NCI-H69 (cell line): ENCODE measurements at regions not wholly inside any gene's neighbourhood (a gene's known extent, or its start where the extent isn't known, plus 50 kb on each side); places are given as distances from the start of the nearest gene placed in this dataset.

Source experiments
- DNase-seq: peaks from one replicate; lab custom pipeline; 2025; lab: John Stamatoyannopoulos, UW

- no peak for DNase-seq
Measured at GRCh38 chr10:36373424-36374096, 731.5 kb upstream of the FZD8 start.

GRCh38 chr10:36367362-36367761 lies 725.3 kb upstream of the FZD8 start:
- DNase-seq = no peak

GRCh38 chr10:36366843-36367242 lies 724.7 kb upstream of the FZD8 start:
- DNase-seq = no peak

DNA sequence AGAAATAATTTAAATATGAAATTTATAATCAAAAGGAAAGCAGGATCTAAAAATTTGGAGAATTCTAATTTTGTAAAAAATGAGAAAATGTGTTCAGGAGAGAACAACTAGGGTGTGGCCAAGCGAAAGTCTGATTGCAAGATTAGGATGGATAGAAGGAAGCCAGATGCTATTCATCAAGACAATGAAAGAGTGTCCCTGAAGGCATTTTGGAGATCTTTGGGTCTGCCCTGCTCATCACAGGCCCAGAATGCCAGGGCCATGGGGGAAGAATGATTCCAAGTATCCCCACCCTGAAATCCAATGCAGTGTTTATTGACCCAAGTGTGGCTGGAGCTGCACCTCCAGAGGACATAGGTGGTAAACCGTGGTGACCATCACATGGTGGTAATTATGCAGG lies 724.0 kb upstream of the FZD8 start:
- DNase-seq = no peak

DNA sequence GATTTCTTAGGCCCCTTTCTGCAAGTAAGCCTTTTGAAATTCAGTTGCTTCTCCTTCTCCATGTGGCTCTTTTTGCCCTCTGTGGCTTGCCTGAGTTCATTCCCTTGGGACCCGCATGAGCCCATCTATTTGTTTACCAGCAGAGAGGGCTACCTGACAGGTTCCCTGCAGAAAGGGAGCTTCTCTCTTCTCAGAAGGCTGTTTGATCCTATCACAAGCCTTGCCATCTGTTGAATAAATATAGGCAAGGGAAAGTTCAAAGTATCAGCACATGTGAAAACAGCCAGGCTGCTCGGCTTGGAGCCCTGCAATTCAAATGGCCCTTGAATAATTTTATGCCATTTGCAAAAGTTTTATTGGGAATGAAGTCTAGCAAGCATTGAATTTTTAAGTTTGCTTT lies 720.2 kb upstream of the FZD8 start:
- peak; percentile 2 for DNase-seq

- no peak for DNase-seq
Measured at GRCh38 chr10:36358736-36359135, 716.6 kb upstream of the FZD8 start.

DNA sequence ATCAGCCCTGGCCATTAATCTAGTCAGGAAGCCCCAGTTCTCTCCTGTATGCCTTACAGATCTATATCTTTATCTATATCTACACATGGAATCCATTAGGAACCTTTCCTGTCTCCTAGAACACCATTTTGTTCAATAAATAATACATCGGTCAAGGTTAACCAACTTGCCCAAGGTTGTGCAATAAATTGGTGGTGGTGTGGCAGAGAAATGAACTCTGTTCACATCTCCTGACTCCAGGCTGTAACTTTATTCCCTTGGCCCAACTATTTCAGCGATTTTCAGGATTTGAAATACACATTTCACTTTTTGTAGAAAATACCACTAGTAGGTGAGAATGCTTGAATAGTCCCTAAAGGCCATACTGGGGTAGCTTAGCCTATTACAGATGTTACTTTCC lies 712.5 kb upstream of the FZD8 start:
- no peak for DNase-seq

DNA sequence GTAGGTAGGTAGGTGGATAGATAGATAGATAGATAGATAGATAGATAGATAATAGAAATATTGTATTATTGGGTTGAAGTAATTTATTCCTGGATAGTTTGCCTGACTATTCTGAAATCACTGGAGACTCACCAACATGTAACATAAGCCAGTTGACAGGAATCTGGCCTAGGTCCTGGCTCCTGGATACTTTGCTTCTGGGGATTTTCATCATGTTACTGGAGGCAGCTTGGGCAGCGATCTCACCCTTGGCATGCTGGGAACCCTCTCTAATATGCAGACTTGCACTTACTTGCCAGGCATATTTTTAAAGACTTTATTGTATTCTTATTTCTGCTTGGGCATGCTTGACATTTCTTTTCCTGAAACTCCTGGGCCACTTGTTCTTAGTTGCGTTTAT lies 709.1 kb upstream of the FZD8 start:
- no peak for DNase-seq

GRCh38 chr10:36349445-36350078 lies 707.5 kb upstream of the FZD8 start:
- DNase-seq = no peak

DNA sequence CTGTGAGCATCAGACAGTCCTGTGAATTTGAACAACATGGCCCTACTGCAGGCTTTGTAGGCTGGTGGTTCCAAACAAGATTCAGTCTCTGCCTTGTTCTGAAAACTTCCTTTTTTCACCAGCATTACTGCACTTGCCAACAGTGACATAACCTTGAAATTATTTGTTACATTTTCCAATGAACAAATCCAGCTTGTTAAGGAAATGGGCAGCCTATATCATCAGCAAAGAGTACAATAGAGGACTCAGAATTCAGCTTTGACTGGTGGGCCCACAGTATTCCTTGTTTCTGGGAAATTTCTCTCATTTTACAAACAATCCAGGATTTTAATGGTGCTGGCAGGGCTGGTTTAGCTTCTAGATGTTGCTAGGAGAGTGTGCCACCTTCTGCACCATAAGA lies 703.7 kb upstream of the FZD8 start:
- DNase-seq = no peak

DNA sequence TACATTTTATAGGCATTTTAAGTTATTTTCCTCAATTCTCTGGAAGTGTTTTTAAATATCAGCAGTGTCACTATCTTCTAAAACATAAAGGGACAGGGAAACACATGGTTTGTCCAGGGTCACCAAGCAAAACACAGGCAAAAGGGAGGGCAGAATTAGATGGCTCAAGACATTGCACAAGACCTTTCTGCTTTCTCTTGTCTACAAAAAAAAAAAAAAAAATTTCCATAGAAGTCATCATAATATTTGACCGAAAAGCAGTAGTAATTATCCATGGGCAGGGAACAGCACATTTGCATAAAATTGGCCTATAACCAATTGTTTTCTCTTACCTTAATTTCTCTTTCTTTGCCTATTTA lies 703.1 kb upstream of the FZD8 start:
- no peak for DNase-seq

GRCh38 chr10:36344240-36345174 lies 702.4 kb upstream of the FZD8 start:
- DNase-seq = no peak

GRCh38 chr10:36342781-36343180 lies 700.7 kb upstream of the FZD8 start:
- DNase-seq = no peak

- DNase-seq = no peak
Measured at GRCh38 chr10:36341471-36341870, 699.4 kb upstream of the FZD8 start.

DNA sequence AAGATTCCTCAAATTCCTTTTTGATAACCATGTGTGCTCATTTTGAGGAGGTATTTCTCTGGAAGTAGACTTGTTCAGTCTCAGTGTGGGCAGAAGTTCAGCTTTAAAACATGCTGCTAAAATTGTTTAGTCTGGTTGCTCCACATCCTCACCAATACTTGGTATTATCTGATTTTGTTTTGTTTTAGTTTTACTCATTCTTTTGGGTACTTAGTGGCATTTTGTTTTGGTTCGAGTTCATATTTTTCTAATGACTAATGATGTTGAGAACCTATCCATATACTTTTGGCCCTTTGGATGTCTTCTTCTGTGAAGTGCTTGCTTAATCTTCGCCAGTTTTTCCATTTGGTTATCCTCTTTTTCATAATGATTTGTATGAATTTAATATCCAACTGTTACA lies 694.2 kb upstream of the FZD8 start:
- no peak for DNase-seq

DNA sequence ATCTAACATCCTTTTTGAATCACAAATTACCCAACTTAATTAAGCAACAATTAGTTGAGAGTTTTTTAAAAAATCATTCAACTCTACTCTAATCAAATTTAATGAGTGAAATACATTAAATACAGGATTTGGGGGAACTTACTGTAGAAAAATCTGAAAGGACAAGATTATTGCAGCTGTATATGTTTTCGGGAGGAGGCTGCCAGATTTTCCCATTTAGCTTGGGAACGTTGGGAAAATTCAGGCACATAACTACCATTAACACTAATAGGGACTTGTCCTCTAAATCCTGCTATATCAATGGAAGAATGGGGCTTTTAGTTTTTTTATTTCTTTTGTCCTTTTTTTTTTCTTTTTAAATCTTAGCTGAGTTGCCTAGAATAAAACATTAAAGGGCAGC lies 691.4 kb upstream of the FZD8 start:
- no peak for DNase-seq

- no peak for DNase-seq
Measured at GRCh38 chr10:36332926-36333325, 690.8 kb upstream of the FZD8 start.

- DNase-seq = no peak
Measured at GRCh38 chr10:36331121-36331520, 689.0 kb upstream of the FZD8 start.

DNA sequence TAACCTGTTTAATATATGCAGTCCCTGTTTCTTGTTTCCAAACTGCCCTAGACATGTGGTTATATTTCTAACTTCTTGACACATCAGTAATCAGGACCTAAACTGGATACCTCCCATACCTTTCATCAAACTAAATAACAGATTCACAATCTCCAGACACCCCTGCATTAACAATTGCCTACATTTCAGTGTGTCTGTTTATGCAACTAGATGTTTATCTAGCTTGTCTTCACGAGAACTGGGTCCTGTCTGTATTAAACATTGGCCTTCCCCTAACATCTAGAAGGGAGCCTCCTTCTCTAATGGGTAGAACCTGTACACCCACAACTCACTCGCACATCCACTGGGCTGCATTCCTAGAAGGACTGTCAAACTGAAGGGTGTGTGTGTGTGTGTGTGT lies 683.7 kb upstream of the FZD8 start:
- DNase-seq = no peak

- DNase-seq = no peak
Measured at GRCh38 chr10:36324831-36325230, 682.7 kb upstream of the FZD8 start.

DNA sequence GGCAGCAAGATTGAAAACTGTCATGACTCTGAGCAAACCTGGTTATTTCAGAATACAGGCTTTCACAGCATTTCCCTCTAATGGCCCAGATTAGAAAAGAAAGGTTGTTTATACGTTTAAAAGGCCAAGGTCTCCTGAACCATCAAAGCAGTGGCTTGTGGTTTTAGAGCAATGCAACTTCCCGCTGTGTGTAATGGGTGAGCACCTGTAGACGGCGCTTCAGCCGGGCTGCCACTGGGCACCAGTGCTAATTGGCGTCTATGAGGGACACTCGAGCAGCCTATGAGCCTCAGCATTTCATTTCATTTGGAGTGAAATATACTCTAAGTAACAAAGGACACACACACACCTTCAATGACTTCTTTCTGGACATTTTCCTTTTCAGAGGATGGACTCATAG lies 671.0 kb upstream of the FZD8 start:
- no peak for DNase-seq

GRCh38 chr10:36303896-36304295 lies 661.8 kb upstream of the FZD8 start:
- DNase-seq = no peak

DNA sequence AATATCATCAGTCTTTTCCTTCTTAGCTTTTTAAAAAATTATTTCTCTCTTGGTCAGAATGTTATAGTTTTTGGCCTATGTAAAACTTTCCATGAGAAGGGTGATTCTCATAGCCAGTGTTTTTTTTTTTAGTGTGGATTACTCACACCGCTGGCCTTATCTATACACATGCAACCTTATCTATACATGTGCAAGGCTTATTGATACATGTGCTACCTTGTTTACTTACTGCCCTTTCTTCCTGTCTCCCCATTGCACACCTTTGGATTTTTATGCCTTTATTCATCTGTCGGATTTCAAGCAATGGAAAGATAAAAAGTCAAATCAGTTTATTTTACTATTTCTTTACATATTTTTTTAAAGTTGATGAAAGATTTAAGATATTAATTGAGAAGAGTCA lies 660.0 kb upstream of the FZD8 start:
- DNase-seq = no peak
